Neural cell (in vitro differentiated cells): ENCODE measurements at regions not wholly inside any gene's neighbourhood (a gene's known extent, or its start where the extent isn't known, plus 50 kb on each side); places are given as distances from the start of the nearest gene placed in this dataset.

Source experiments
- H2AFZ ChIP-seq: fragments of 200-600, 300-800 bp; sonication (generic), shearing (Covaris generic); 2 replicates; pipeline ENCODE4 v1.6.0; 2014; ENCODE audit warnings: low read depth, mild to moderate bottlenecking, antibody characterized with exemption, low read length, moderate library complexity
- H3F3A ChIP-seq: fragments of 200-600 bp; shearing (Covaris generic); 2 replicates; pipeline ENCODE4 v1.6.1; 2016; ENCODE audit warnings: mild to moderate bottlenecking, moderate library complexity, mixed read lengths, antibody characterized with exemption, low read length; ENCODE audit not compliant: insufficient read depth, poor library complexity, severe bottlenecking
- H3K27ac ChIP-seq: fragments of 200-600, 300-800 bp; sonication (generic), shearing (Covaris generic); 2 replicates; pipeline ENCODE4 v1.5.1; 2014; ENCODE audit warnings: mild to moderate bottlenecking, low read length, moderate library complexity
- H3K27me3 ChIP-seq: fragments of 300-800, 200-600 bp; sonication (generic), shearing (Covaris generic); 2 replicates; pipeline ENCODE4 v1.6.0; 2014; ENCODE audit warnings: mild to moderate bottlenecking, low read depth, low read length, moderate library complexity; ENCODE audit not compliant: insufficient read depth
- H3K36me3 ChIP-seq: fragments of 300-800, 200-600 bp; sonication (generic), shearing (Covaris generic); 2 replicates; pipeline ENCODE4 v1.5.1; 2014; ENCODE audit warnings: mild to moderate bottlenecking, antibody characterized with exemption, low read length, moderate library complexity; ENCODE audit not compliant: insufficient read depth
- H3K4me2 ChIP-seq: fragments of 300-800, 200-600 bp; sonication (generic), shearing (Covaris generic); 2 replicates; pipeline ENCODE4 v1.6.0; 2014; ENCODE audit warnings: mild to moderate bottlenecking, low read length
- H3K4me3 ChIP-seq: fragments of 300-800, 200-600 bp; sonication (generic), shearing (Covaris generic); 2 replicates; pipeline ENCODE4 v1.5.1; 2014; ENCODE audit warnings: mild to moderate bottlenecking, low read length, moderate library complexity
- H3K79me2 ChIP-seq: fragments of 200-600 bp; shearing (Covaris generic); replicated peaks from 2 replicates; pipeline ENCODE4 v1.6.0; 2014; ENCODE audit warnings: mild to moderate bottlenecking, low read length, moderate library complexity; ENCODE audit not compliant: insufficient read depth
- H3K9ac ChIP-seq: fragments of 300-800, 200-600 bp; sonication (generic), shearing (Covaris generic); 2 replicates; pipeline ENCODE4 v1.6.1; 2016; ENCODE audit warnings: mild to moderate bottlenecking, low read length, mixed read lengths
- H3K9me2 ChIP-seq: fragments of 200-600 bp; shearing (Covaris generic); 2 replicates; pipeline ENCODE4 v1.6.1; 2016; ENCODE audit warnings: mild to moderate bottlenecking, low read length, mixed read lengths; ENCODE audit not compliant: insufficient read depth
- H3K9me3 ChIP-seq: fragments of 200-600, 300-800 bp; sonication (generic), shearing (Covaris generic); 2 replicates; pipeline ENCODE4 v1.6.1; 2016; ENCODE audit warnings: mild to moderate bottlenecking, mixed run types, low read length, moderate library complexity, mixed read lengths
- H4K20me1 ChIP-seq: fragments of 200-600 bp; shearing (Covaris generic); 2 replicates; pipeline ENCODE4 v1.6.1; 2016; ENCODE audit warnings: mild to moderate bottlenecking, mixed run types; ENCODE audit not compliant: insufficient read depth
- CTCF ChIP-seq: fragments of 450-650 bp; IDR thresholded peaks from 2 replicates; pipeline ENCODE4 v1.5.1; 2014; ENCODE audit warnings: antibody characterized with exemption, mild to moderate bottlenecking, moderate library complexity; ENCODE audit not compliant: poor library complexity, severe bottlenecking
- EP300 ChIP-seq: fragments of 450-650 bp; conservative IDR thresholded peaks from 2 replicates; pipeline ENCODE4 v1.6.1; 2014; ENCODE audit warnings: antibody characterized with exemption, mild to moderate bottlenecking, moderate library complexity; ENCODE audit not compliant: poor library complexity, severe bottlenecking
- EZH2 ChIP-seq: fragments of 200-600, 300-800 bp; shearing (Covaris generic), sonication (generic); IDR thresholded peaks from 2 replicates; pipeline ENCODE4 v1.6.1; 2014; ENCODE audit warnings: antibody characterized with exemption, low read length, borderline replicate concordance, mild to moderate bottlenecking; ENCODE audit not compliant: insufficient read depth, poor library complexity, severe bottlenecking
- MXI1 ChIP-seq: fragments of 450-650 bp; conservative IDR thresholded peaks from 2 replicates; pipeline ENCODE4 v1.6.1; 2014; ENCODE audit warnings: antibody characterized with exemption, mild to moderate bottlenecking; ENCODE audit not compliant: poor library complexity, severe bottlenecking
- POLR2AphosphoS5 ChIP-seq: IDR thresholded peaks from 2 replicates; pipeline ENCODE4 v1.6.1; 2012
- RAD21 ChIP-seq: fragments of 450-650 bp; conservative IDR thresholded peaks from 2 replicates; pipeline ENCODE4 v1.6.1; 2014; ENCODE audit warnings: antibody characterized with exemption, mild to moderate bottlenecking, moderate library complexity
- REST ChIP-seq: IDR thresholded peaks from 2 replicates; pipeline ENCODE4 v1.6.1; 2012; ENCODE audit warnings: borderline replicate concordance
- SMC3 ChIP-seq: fragments of 450-650 bp; conservative IDR thresholded peaks from 2 replicates; pipeline ENCODE4 v1.6.1; 2014; ENCODE audit warnings: antibody characterized with exemption, mild to moderate bottlenecking, moderate library complexity; ENCODE audit not compliant: poor library complexity
- TAF1 ChIP-seq: IDR thresholded peaks from 2 replicates; pipeline ENCODE4 v1.6.1; 2012; ENCODE audit warnings: low read depth

GRCh38 chr2:2502201-2502549 is 171.1 kb upstream of the MYT1L start:
- TF ChIP-seq TAF1 = no peak
- no peak for TF ChIP-seq REST
- no peak for TF ChIP-seq CTCF
- TF ChIP-seq POLR2AphosphoS5 = no peak
- TF ChIP-seq RAD21 = no peak
- TF ChIP-seq SMC3 = no peak
- no peak for TF ChIP-seq EZH2
- H3K36me3 ChIP-seq = no peaks in the 10 kb centered on the region
- no peak overlapping the region for H2AFZ ChIP-seq
- H3F3A ChIP-seq = no peaks in the 10 kb centered on the region
- no peak overlapping the region for H3K9ac ChIP-seq
- H3K4me2 ChIP-seq = no peak overlapping the region
- no peaks in the 10 kb centered on the region for H4K20me1 ChIP-seq
- H3K9me3 ChIP-seq = no peaks in the 10 kb centered on the region
- H3K27ac ChIP-seq = no peak overlapping the region
- no peaks in the 10 kb centered on the region for H3K27me3 ChIP-seq
- no peaks in the 10 kb centered on the region for H3K9me2 ChIP-seq
- no peaks in the 10 kb centered on the region for H3K79me2 ChIP-seq
- no peak overlapping the region for H3K4me3 ChIP-seq

- H4K20me1 ChIP-seq = no peaks in the 10 kb centered on the region
- no peaks in the 10 kb centered on the region for H3K36me3 ChIP-seq
- no peak overlapping the region for H3K9ac ChIP-seq
- H3K27ac ChIP-seq = no peak overlapping the region
- no peak overlapping the region for H3K4me3 ChIP-seq
- TF ChIP-seq POLR2AphosphoS5 (no peak), RAD21 (no peak)
- H2AFZ ChIP-seq = no peak overlapping the region
- no peak overlapping the region for H3K4me2 ChIP-seq
- no peaks in the 10 kb centered on the region for H3F3A ChIP-seq
- no peaks in the 10 kb centered on the region for H3K9me2 ChIP-seq
- H3K27me3 ChIP-seq = no peaks in the 10 kb centered on the region
- H3K79me2 ChIP-seq = no peaks in the 10 kb centered on the region
- H3K9me3 ChIP-seq = no peaks in the 10 kb centered on the region
Observed at GRCh38 chr2:2501454-2502200, 170.6 kb upstream of the MYT1L start.

- Histone ChIP-seq H3K4me2 (no peak overlapping the region), H3K9me2 (no peaks in the 10 kb centered on the region), H3F3A (no peaks in the 10 kb centered on the region), H3K79me2 (no peaks in the 10 kb centered on the region), H4K20me1 (no peaks in the 10 kb centered on the region), H2AFZ (no peak overlapping the region), H3K4me3 (no peak overlapping the region), H3K9me3 (no peaks in the 10 kb centered on the region), H3K9ac (no peak overlapping the region), H3K36me3 (no peaks in the 10 kb centered on the region), H3K27me3 (no peaks in the 10 kb centered on the region), H3K27ac (peak overlapping the region; percentile 61)
- TF ChIP-seq EP300 (no peak), TAF1 (no peak), POLR2AphosphoS5 (no peak), CTCF (no peak), SMC3 (no peak), EZH2 (no peak), MXI1 (no peak), REST (no peak)
Observed at GRCh38 chr2:2495606-2496005, 164.5 kb upstream of the MYT1L start.
